SK-N-MC (cell line): ENCODE measurements at regions not wholly inside any gene's neighbourhood (a gene's known extent, or its start where the extent isn't known, plus 50 kb on each side); places are given as distances from the start of the nearest gene placed in this dataset.
"Not testable (repeated sequence)": the region's sequence is repeated elsewhere in the genome, so short reads cannot be mapped to it uniquely, and the experiment has no call there.

Experiments
- EZH2 ChIP-seq: fragments of 200-600 bp; sonication (generic); IDR thresholded peaks from one replicate; pipeline ENCODE4 v1.6.1; 2017; ENCODE audit warnings: antibody characterized with exemption
- FOXP2 ChIP-seq: optimal IDR thresholded peaks from 2 replicates; pipeline ENCODE3; 2011; ENCODE audit warnings: mild to moderate bottlenecking, moderate library complexity; ENCODE audit not compliant: insufficient read depth; ENCODE audit errors: extremely low read length, control extremely low read depth
- POLR2AphosphoS5 ChIP-seq: IDR thresholded peaks from 2 replicates; pipeline ENCODE4 v1.6.1; 2012; ENCODE audit warnings: mild to moderate bottlenecking, low read depth, low read length, borderline replicate concordance

DNA sequence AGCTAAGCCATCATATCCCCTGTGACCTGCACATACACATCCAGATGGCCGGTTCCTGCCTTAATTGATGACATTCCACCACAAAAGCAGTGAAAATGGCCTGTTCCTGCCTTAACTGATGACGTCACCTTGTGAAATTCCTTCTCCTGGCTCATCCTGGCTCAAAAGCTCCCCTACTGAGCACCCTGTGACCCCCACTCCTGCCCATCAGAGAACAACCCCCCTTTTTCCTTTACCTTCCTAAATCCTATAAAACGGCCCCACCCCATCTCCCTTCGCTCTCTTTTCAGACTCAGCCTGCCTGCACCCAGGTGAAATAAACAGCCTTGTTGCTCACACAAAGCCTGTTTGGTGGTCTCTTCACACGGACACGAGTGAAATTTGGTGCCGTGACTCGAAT is 543.8 kb upstream of the HTR2C start:
- not testable (repeated sequence) for TF ChIP-seq EZH2, POLR2AphosphoS5, FOXP2
